GM18502 (cell line): ENCODE measurements at regions not wholly inside any gene's neighbourhood (a gene's known extent, or its start where the extent isn't known, plus 50 kb on each side); places are given as distances from the start of the nearest gene placed in this dataset.

Experiments
- ATAC-seq: cut with Tn5 transposase; IDR thresholded peaks from one replicate; pipeline ENCODE4 v1.9.1; 2021; ENCODE audit warnings: mild to moderate bottlenecking; ENCODE audit not compliant: unreplicated experiment, poor library complexity

DNA sequence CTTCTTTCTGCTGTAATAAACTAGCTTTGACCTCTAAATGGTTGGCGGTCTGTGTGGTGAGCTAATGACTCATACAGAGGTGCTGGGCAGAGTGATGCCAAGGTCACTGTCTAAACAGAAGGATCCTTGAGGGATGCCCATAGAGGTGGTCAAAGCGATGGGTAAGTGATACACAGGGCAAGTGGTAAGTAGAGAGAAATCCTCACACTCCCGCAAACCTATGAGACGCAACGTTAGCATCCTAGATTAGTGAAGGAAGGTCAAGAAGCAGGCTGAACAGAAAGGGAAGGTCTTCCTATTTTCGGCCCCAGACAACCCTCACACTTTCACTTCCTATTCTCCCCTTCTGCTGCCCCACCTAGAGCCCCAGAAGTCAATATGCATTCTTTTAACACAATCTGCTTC, 65.6 kb upstream of the SESN3 start:
- peak; percentile 93 for ATAC-seq

DNA sequence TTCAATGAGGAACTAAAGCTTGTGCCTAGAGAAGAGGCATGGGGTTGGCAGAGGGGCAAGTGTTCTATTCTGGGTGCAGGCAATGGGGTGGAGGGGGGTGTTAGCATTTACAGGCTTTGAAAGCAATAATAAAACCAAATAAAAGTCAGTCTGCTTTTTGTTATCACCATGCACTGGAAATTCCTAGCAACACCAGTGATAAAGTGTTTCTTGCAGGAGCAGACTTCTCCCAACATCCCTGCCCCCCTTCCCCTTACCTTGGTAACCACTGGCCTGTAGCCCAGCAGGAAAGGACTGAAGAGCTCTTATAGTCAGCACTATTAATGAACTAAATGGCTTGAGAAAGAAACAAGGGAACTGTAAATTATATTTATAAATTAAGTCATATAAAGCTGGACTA, 65.2 kb upstream of the SESN3 start:
- ATAC-seq = peak; percentile 26

- no peak for ATAC-seq
Observed at GRCh38 chr11:95295382-95296149, 64.6 kb upstream of the SESN3 start.

GRCh38 chr11:95294701-95295100, 63.7 kb upstream of the SESN3 start:
- no peak for ATAC-seq

DNA sequence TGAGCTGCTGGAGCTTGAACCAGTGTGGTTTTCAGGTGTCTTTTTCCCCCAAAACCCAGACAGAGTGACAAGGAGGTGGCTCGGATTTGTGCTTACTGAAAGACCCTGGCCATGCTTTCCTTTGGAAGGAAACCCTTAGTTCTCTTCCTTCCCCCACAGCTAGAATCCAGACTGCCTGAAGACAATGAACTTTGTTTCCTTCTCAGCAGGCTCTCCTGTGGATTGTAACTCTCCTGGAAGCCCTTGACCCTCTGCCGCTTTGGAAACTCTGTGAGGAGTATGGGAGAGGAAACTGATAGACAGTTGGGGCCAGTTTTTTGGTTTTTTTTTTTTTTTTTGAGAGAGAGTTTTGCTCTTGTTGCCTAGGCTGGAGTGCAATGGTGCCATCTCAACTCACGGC, 62.1 kb upstream of the SESN3 start:
- ATAC-seq = no peak

GRCh38 chr11:95291946-95292345, 60.9 kb upstream of the SESN3 start:
- no peak for ATAC-seq

DNA sequence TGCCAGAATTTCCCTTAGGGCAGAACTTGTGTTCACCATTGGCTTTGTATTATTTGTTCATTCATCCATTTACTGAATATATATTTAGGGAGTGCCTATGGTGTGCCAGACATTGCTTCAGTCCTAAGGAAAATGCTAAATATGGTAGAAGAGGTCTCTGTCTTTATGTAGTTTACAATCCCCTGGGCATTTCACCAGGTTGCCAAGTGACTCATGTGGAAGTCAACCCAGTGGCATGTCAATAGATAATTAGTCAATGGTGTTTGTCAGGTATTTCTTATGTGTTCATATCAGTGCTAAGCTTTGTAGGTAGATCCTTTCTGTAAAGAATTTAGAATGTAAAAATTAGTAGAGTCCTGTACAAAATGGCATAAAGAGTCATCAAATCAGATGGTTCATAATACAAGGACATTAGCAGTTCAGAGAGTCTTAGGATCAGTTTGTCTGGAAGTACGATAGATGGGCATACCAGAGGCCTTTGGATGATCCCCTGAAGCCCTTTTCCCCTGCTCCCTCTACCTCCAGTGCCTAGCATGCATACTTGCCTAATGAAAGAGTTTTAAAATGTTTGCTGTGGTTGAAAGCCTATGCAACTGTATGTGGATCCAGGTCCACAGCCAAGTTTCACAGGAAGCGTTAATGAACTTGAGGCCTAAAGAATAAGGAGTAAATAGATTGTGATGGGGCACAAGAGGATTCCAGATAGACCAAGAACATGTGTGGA, 58.5 kb upstream of the SESN3 start:
- ATAC-seq = no peak

DNA sequence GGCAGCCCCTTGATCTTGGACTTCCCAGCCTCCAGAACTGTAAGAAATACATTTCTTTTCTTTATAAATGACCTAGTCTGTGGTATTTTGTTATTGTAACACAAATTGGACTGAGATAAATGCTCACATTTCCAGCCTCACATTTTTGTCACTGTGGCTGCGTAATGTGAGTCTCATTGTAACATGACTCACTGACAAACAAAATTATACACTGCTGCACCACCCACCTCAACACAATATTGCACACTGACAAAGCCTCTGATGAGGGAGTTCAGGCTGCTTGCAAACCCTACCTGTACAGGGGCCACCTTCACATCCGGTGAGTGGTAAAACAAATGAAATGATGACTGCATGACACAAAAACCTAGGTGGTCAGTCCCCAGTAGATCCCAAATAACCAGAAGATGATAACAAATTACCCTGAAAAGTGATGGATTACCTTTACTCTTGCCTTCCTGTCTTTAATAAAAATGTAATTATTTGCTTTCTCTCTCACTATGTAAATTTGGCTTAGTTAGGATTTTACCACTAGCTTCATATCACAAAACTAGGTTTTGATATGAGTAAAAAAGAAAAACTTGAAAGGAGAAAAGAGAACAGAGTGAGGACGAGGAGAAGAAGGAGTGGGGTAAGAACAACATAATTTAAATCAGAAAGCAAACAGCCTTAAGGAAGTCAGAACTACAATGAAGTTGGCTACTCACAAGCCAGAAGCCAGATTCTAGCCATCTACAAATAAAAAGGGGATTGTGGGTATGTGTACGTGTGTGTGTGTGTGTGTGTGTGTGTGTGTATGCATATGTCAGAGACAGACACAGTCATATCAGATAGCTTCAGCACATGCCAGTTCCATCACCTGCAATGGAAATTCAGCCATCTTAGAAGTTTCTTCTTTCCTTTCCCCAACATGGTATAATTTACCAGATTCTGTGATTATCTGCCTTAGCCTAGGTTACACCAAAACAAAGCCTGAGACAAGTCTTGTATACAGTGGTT, 53.4 kb upstream of the SESN3 start:
- no peak for ATAC-seq

GRCh38 chr11:95283650-95284049, 52.6 kb upstream of the SESN3 start:
- no peak for ATAC-seq

- ATAC-seq = no peak
Observed at GRCh38 chr11:95283146-95283545, 52.1 kb upstream of the SESN3 start.

- no peak for ATAC-seq
Observed at GRCh38 chr11:95282291-95282751, 51.3 kb upstream of the SESN3 start.
